ENCODE measurements at regions not wholly inside any gene's neighbourhood (a gene's known extent, or its start where the extent isn't known, plus 50 kb on each side); places are given as distances from the start of the nearest gene placed in this dataset.

GRCh38 chr7:25307624-25308023, 79.3 kb upstream of the NPVF start:
- WGBS: 94% methylated on average over 1 of the region's 1 CpG
- no peak for DNase-seq (ENCODE audit: extremely low spot score)
- no peak overlapping the region for H3K4me3 ChIP-seq (ENCODE audit: low read depth, low read length)
- no peaks in the 10 kb centered on the region for H3K36me3 ChIP-seq (ENCODE audit: insufficient read depth)
- no peaks in the 10 kb centered on the region for H3K4me1 ChIP-seq (ENCODE audit: insufficient read depth)
- no peak overlapping the region for H3K27ac ChIP-seq (ENCODE audit: low read depth)

- Histone ChIP-seq H3K36me3 (ENCODE audit: insufficient read depth) (no peaks in the 10 kb centered on the region), H3K27ac (ENCODE audit: low read depth) (no peak overlapping the region), H3K4me3 (ENCODE audit: low read depth, low read length) (no peak overlapping the region), H3K4me1 (ENCODE audit: insufficient read depth) (no peaks in the 10 kb centered on the region)
- no peak for DNase-seq (ENCODE audit: extremely low spot score)
- WGBS: 90% methylated on average over 4 of the region's 4 CpGs
These were observed 80.0 kb upstream of the NPVF start for GRCh38 chr7:25308246-25308645.

DNA sequence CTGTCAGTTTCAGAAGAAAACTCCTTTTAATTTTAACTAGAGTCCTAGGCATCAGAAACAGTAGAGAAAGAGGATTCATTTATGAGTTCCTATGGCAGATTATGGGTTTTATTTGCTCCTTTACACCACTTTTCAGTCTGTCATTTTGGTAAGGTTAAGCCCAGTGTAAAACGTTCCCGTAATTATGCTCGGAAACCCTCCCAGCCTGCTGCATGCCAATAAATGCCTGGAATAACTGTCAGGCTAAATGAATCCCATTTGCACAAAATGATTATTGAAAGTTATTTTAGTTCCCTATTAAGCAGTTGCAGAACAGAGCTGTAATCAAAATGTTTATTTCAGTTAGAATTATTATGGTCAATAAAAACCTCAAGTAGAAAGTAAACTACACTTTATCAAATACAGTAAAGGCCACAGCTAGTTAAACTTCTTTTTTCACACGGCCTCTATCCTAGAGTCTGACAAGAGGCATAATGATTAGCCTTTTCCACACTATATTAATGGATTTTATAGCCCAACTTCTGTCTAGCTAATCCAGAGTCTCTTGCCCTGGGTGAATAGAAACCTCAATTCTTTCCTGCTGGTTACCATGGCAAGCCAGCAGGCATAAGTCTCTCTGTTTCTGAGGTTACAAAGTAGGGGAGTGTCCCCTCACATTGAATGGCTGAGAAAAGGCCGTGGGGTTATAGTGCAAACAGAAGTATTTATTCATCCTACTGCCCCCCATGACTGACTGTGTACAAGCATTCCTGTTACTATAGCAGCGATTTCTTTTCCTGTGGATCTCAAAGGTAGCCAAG, 80.8 kb upstream of the NPVF start:
- Histone ChIP-seq H3K36me3 (ENCODE audit: insufficient read depth) (no peaks in the 10 kb centered on the region), H3K4me3 (ENCODE audit: low read depth, low read length) (no peak overlapping the region), H3K4me1 (ENCODE audit: insufficient read depth) (no peaks in the 10 kb centered on the region), H3K27ac (ENCODE audit: low read depth) (no peak overlapping the region)
- no peak for DNase-seq (ENCODE audit: extremely low spot score)
- 54% methylated on average over 6 of the region's 6 CpGs for WGBS

- no peaks in the 10 kb centered on the region for H3K36me3 ChIP-seq (ENCODE audit: insufficient read depth)
- DNase-seq (ENCODE audit: extremely low spot score): no peak
- no peak overlapping the region for H3K27ac ChIP-seq (ENCODE audit: low read depth)
- H3K4me1 ChIP-seq (ENCODE audit: insufficient read depth): no peaks in the 10 kb centered on the region
- H3K4me3 ChIP-seq (ENCODE audit: low read depth, low read length): no peak overlapping the region
These were observed 82.6 kb upstream of the NPVF start for GRCh38 chr7:25310896-25311295.

DNA sequence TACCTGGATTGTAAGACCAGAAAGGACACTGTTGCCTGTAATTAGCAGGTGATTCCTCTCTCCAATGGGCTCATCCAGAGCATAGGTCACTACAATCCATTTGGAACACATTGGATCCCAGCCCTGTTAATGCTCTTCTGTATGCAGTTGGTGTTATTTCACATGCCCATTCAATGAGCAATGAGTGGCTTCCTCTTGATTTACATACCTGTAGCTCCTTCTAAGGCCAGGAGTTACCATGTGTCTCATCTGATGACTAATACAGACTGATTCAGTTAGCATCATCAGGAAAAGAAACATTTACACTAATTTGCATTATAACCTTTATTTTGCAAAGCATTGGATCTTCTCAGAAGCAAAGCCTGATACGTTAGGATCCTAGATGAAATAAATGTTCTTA, 83.1 kb upstream of the NPVF start:
- Histone ChIP-seq H3K4me3 (ENCODE audit: low read depth, low read length) (no peak overlapping the region), H3K4me1 (ENCODE audit: insufficient read depth) (no peaks in the 10 kb centered on the region), H3K36me3 (ENCODE audit: insufficient read depth) (no peaks in the 10 kb centered on the region), H3K27ac (ENCODE audit: low read depth) (no peak overlapping the region)
- no peak for DNase-seq (ENCODE audit: extremely low spot score)
- 91% methylated on average over 1 of the region's 1 CpG for whole genome bisulfite sequencing

GRCh38 chr7:25312968-25313367, 84.7 kb upstream of the NPVF start:
- DNase-seq (ENCODE audit: extremely low spot score): no peak
- H3K4me3 ChIP-seq (ENCODE audit: low read depth, low read length): no peak overlapping the region
- no peaks in the 10 kb centered on the region for H3K36me3 ChIP-seq (ENCODE audit: insufficient read depth)
- WGBS: 85% methylated on average over 6 of the region's 6 CpGs
- no peaks in the 10 kb centered on the region for H3K4me1 ChIP-seq (ENCODE audit: insufficient read depth)
- no peak overlapping the region for H3K27ac ChIP-seq (ENCODE audit: low read depth)

DNA sequence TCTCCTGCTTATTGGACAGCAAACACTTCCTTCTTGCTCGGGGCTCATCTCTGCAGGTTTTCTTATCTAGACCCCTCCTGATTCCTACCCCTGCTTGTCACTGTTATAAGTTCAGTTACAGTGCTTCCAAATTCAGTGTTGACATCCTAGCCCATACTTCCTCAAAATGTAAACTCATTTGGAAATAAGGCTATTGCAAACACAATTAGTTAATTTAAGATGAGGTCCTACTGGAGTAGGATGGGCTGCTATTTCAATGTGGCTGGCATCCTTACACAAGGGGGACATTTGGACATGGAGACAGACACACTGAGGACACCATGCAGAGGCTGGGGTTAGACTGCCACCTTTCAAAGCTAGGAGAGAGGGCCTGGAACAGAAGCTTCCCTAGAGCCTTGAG, 85.2 kb upstream of the NPVF start:
- no peak overlapping the region for H3K27ac ChIP-seq (ENCODE audit: low read depth)
- DNase-seq (ENCODE audit: extremely low spot score): no peak
- 86% methylated on average over 1 of the region's 1 CpG for WGBS
- H3K4me1 ChIP-seq (ENCODE audit: insufficient read depth): no peaks in the 10 kb centered on the region
- no peaks in the 10 kb centered on the region for H3K36me3 ChIP-seq (ENCODE audit: insufficient read depth)
- no peak overlapping the region for H3K4me3 ChIP-seq (ENCODE audit: low read depth, low read length)

- H3K4me3 ChIP-seq (ENCODE audit: low read depth, low read length): no peak overlapping the region
- H3K27ac ChIP-seq (ENCODE audit: low read depth): no peak overlapping the region
- 87% methylated on average over 5 of the region's 5 CpGs for WGBS
- DNase-seq (ENCODE audit: extremely low spot score): no peak
- no peaks in the 10 kb centered on the region for H3K4me1 ChIP-seq (ENCODE audit: insufficient read depth)
- H3K36me3 ChIP-seq (ENCODE audit: insufficient read depth): no peaks in the 10 kb centered on the region
These were observed 85.9 kb upstream of the NPVF start for GRCh38 chr7:25314094-25314730.

GRCh38 chr7:25314731-25315267, 86.5 kb upstream of the NPVF start:
- WGBS: 68% methylated on average over 10 of the region's 10 CpGs
- H3K4me3 ChIP-seq (ENCODE audit: low read depth, low read length): no peak overlapping the region
- no peak overlapping the region for H3K27ac ChIP-seq (ENCODE audit: low read depth)
- no peaks in the 10 kb centered on the region for H3K36me3 ChIP-seq (ENCODE audit: insufficient read depth)
- no peak for DNase-seq (ENCODE audit: extremely low spot score)
- no peaks in the 10 kb centered on the region for H3K4me1 ChIP-seq (ENCODE audit: insufficient read depth)

- H3K4me1 ChIP-seq (ENCODE audit: insufficient read depth): no peaks in the 10 kb centered on the region
- H3K36me3 ChIP-seq (ENCODE audit: insufficient read depth): no peaks in the 10 kb centered on the region
- 94% methylated on average over 2 of the region's 2 CpGs for WGBS
- DNase-seq (ENCODE audit: extremely low spot score): no peak
- no peak overlapping the region for H3K4me3 ChIP-seq (ENCODE audit: low read depth, low read length)
- no peak overlapping the region for H3K27ac ChIP-seq (ENCODE audit: low read depth)
These were observed 88.1 kb upstream of the NPVF start for GRCh38 chr7:25316366-25316765.

DNA sequence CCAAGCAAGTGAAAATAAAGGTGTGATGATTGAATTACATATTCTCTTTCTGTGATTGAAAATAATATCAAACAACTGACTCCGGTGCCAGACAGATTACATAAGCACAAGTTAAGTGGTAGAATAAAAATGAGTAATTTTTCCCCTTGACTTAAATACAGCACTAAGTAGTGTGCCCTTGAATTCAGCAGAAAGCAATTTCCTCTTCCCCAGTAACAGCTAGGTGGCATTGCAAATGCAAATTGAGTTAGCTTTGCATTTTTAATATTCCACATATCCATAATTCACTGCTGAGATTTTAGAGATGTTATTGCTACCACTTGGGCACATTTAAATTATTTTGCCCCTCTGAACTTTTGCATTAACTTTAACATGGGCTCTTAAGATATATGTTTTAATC, 89.8 kb upstream of the NPVF start:
- DNase-seq (ENCODE audit: extremely low spot score): no peak
- no peak overlapping the region for H3K27ac ChIP-seq (ENCODE audit: low read depth)
- no peaks in the 10 kb centered on the region for H3K36me3 ChIP-seq (ENCODE audit: insufficient read depth)
- 97% methylated on average over 1 of the region's 1 CpG for WGBS
- H3K4me1 ChIP-seq (ENCODE audit: insufficient read depth): no peaks in the 10 kb centered on the region
- H3K4me3 ChIP-seq (ENCODE audit: low read depth, low read length): no peak overlapping the region

DNA sequence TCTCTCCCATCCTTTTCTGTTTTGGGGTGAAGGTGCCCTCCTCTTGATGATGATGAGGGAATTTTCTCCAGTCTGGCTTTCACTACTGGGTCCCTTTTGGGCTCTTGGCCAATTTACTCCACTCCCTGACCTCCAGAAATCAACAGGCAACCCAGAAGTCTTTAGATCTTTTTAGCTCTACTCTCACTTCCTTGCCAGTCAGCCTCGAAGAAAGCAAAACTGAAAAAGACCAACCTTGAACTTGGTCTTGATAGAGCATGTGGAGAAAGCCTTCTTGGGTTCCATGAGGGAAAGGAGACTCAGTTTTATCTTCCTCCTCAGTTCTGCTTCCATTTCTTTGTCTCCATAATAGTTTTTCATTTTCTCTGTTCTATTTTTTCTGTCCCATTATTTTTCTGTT, 91.4 kb upstream of the NPVF start:
- WGBS: 69% methylated on average over 1 of the region's 1 CpG
- Histone ChIP-seq H3K4me1 (ENCODE audit: insufficient read depth) (no peaks in the 10 kb centered on the region), H3K36me3 (ENCODE audit: insufficient read depth) (no peaks in the 10 kb centered on the region), H3K4me3 (ENCODE audit: low read depth, low read length) (no peak overlapping the region), H3K27ac (ENCODE audit: low read depth) (no peak overlapping the region)
- DNase-seq (ENCODE audit: extremely low spot score): no peak

DNA sequence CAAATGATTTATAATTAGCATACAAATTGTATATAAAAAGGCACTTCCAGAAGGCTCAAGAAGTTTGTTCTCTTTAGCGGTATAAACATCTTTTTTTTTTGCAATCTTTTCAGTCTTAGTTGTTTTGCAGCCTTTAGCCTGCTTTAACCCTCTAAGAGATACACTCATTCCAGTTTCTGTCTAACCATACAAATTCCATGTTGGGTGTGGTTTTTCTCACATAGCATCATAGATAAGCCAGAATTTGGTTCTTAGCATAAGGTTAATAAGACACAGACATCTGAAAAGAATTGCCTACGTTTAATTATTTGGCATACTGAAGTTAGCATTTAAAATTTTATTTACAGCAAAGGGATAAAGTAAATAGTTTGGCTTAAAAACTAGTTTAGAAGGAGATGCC, 92.5 kb upstream of the NPVF start:
- DNase-seq (ENCODE audit: extremely low spot score): no peak
- Histone ChIP-seq H3K4me3 (ENCODE audit: low read depth, low read length) (no peak overlapping the region), H3K4me1 (ENCODE audit: insufficient read depth) (no peaks in the 10 kb centered on the region), H3K36me3 (ENCODE audit: insufficient read depth) (no peaks in the 10 kb centered on the region), H3K27ac (ENCODE audit: low read depth) (no peak overlapping the region)
- 61% methylated on average over 2 of the region's 2 CpGs for WGBS

GRCh38 chr7:25321424-25321823, 93.1 kb upstream of the NPVF start:
- no peak for DNase-seq (ENCODE audit: extremely low spot score)
- WGBS: 67% methylated on average over 5 of the region's 5 CpGs

More at GRCh38 chr7:25321424-25321823, 93.1 kb upstream of the NPVF start:
- Histone ChIP-seq H3K4me3 (ENCODE audit: low read depth, low read length) (no peak overlapping the region), H3K27ac (ENCODE audit: low read depth) (no peak overlapping the region), H3K36me3 (ENCODE audit: insufficient read depth) (no peaks in the 10 kb centered on the region), H3K4me1 (ENCODE audit: insufficient read depth) (no peaks in the 10 kb centered on the region)

Data from urinary bladder (tissue), 3 donors.